DMS153 treated with DMSO at 0.1 percent for 48 hours (cell line): ENCODE measurements at regions not wholly inside any gene's neighbourhood (a gene's known extent, or its start where the extent isn't known, plus 50 kb on each side); places are given as distances from the start of the nearest gene placed in this dataset.

Experiments used
- DNase-seq: peaks from one replicate; lab custom pipeline; 2025; ENCODE audit not compliant: unreplicated experiment; lab: John Stamatoyannopoulos, UW

DNA sequence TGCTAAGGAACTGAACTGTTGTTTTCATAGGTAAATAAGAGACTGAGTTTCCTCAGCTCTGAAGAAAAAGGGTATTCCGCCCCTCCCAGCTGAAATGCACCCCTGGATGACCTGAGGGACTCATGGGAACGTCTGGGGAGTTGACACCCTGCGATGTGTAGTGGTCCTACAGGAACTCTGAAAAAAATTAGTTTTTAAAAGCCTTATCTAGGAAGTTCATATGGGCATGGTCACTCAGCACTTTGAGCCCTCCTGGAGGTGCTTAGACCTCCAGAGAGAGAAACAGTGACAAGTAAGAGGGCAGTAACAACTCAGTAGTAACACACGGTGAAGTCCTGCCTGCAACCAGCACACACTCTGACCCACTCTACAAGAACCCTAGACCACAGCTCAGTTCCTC is 91.2 kb upstream of the CNOT2 start:
- no peak for DNase-seq

GRCh38 chr12:70154087-70154638 is 89.1 kb upstream of the CNOT2 start:
- no peak for DNase-seq

DNA sequence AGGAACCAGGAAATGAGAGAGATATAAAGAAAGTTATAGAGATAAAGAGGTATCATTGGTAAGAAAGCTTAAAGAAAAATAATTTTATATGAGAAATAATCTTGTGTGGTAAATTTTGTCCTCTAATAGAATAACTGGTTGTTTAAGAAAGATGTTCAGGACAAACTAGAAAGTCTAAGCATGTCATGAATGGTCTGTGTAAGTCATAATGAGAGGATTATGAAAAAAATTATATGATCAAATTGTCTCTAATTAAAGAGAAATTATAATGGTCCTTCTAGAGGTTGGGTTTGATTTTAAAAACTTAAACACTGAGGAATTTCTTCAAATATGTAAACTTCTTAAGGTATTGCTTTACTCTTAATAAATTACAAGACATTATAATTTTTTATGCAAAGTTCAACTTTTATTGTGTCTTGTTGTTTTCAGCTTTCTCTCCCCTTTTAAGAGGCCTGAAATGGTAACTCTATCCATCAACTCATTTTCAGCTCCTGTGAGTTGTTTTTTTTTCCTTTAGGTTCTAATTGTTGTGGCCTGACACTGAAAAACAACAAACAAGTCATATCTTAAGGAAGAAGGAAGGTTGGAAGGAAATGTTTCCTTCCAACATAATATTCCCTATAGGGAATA is 88.2 kb upstream of the CNOT2 start:
- DNase-seq, result no peak

DNA sequence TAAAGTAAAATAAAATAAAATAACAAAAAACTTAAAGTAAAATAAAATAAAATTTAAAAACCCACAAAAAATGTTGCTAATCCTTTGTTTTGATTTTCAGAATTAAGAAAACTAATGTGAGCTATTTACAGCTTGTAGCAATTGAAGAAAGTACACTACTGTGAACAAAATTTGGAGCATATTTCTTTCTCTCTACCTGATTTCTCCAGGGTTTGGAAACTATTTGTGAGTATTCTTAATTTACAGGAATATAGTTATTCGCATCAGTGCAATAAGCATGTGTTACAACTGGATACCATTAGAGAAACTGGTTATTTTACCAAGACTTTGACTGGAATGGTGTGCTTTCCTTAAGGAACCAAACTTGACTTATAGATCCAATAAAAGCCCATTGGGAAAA is 86.1 kb upstream of the CNOT2 start:
- no peak for DNase-seq

- no peak for DNase-seq
These were observed 77.8 kb upstream of the CNOT2 start for GRCh38 chr12:70165450-70165849.

- no peak for DNase-seq
These were observed 66.9 kb upstream of the CNOT2 start for GRCh38 chr12:70176290-70176689.

DNA sequence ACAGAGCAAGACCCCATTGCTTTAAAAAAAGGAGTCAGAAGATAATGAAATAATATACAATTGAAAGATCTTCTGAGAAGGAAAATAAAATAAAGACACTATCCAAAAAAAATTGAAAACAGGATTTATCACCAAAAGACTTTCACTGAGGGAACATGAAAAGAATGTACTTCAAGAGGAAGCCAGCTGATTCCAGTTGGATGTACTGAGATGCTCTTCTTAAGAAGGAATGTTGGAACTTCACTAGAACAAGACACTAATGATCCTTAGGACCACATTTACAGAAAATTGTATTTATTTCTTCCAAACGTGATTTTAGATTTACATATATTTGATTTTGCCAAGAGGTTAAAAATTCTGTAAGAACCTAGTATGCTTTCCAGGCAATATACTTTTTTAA is 65.6 kb upstream of the CNOT2 start:
- no peak for DNase-seq

- DNase-seq, result no peak
These were observed 65.2 kb upstream of the CNOT2 start for GRCh38 chr12:70178038-70178437.

DNA sequence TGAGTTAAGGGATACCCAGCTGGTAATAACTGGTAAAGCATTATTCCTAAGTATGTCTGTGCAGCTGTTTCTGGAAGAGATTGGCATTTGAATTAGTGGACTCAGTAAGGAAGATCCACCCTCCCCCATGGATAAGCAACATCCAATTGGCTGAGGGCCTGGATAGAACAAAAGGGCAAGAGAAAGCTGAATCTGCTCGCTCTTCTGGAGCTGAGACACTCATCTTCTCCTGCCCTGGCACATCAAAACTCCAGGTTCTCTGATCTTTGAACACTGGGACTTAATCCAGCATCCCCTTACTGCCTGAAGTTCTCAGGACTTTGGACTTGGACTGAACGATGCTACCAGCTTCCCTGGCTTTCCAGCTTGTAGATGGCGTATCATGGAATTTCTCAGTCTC is 63.1 kb upstream of the CNOT2 start:
- DNase-seq, result no peak

GRCh38 chr12:70185301-70185700 is 57.9 kb upstream of the CNOT2 start:
- DNase-seq, result no peak

GRCh38 chr12:70186436-70186835 is 56.8 kb upstream of the CNOT2 start:
- no peak for DNase-seq

- no peak for DNase-seq
These were observed 52.8 kb upstream of the CNOT2 start for GRCh38 chr12:70190262-70191010.
